PC-9 (cell line): ENCODE measurements at regions not wholly inside any gene's neighbourhood (a gene's known extent, or its start where the extent isn't known, plus 50 kb on each side); places are given as distances from the start of the nearest gene placed in this dataset.

Source experiments
- CTCF ChIP-seq: fragments of 200-600 bp; sonication (generic); conservative IDR thresholded peaks from 2 replicates; pipeline ENCODE4 v1.6.1; 2017; ENCODE audit warnings: mixed run types, antibody characterized with exemption, mild to moderate bottlenecking, moderate library complexity
- EZH2 ChIP-seq: fragments of 200-600 bp; sonication (generic); IDR thresholded peaks from 2 replicates; pipeline ENCODE4 v1.8.0; 2017; ENCODE audit warnings: antibody characterized with exemption, low read depth

GRCh38 chr16:8516471-8516870 lies 73.8 kb downstream of the TMEM114 start:
- no peak for TF ChIP-seq CTCF
- no peak for TF ChIP-seq EZH2
